ENCODE measurements at regions not wholly inside any gene's neighbourhood (a gene's known extent, or its start where the extent isn't known, plus 50 kb on each side); places are given as distances from the start of the nearest gene placed in this dataset.

DNA sequence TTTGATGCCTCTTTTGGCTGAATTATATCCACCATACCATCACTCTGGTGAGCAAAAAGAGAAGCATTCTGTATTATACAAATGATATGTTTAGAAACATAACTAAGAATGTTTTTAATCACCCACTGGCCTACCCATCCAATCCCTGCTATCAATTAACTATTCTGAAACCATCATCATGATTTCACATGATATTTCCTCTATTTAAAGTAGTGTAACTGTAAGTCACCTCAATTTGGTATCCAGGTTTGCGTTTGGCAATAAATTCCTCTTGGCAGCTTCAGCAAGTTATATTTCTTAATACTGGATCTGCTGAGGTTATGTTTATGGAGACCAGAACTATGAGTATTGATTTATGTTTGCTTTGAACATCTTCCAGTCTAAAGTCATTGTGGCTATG, 332.1 kb downstream of the UTRN start:
- Histone ChIP-seq H3K79me2 (ENCODE audit: insufficient read depth, low read length) (no peaks in the 10 kb centered on the region), H3K4me2 (ENCODE audit: insufficient read depth, low read length) (no peak overlapping the region), H3K4me3 (ENCODE audit: insufficient read depth, low read length) (no peak overlapping the region), H3K36me3 (ENCODE audit: insufficient read depth, low read length) (no peaks in the 10 kb centered on the region), H2AFZ (ENCODE audit: low read length) (no peak overlapping the region), H4K20me1 (ENCODE audit: insufficient read depth, low read length) (no peaks in the 10 kb centered on the region), H3K27ac (ENCODE audit: low read depth, low read length) (no peak overlapping the region), H3K27me3 (ENCODE audit: insufficient read depth, low read length) (no peaks in the 10 kb centered on the region), H3K4me1 (ENCODE audit: insufficient read depth, low read length) (no peaks in the 10 kb centered on the region), H3K9me3 (ENCODE audit: low read depth, low read length) (no peaks in the 10 kb centered on the region)
- TF ChIP-seq, protein P1, sequence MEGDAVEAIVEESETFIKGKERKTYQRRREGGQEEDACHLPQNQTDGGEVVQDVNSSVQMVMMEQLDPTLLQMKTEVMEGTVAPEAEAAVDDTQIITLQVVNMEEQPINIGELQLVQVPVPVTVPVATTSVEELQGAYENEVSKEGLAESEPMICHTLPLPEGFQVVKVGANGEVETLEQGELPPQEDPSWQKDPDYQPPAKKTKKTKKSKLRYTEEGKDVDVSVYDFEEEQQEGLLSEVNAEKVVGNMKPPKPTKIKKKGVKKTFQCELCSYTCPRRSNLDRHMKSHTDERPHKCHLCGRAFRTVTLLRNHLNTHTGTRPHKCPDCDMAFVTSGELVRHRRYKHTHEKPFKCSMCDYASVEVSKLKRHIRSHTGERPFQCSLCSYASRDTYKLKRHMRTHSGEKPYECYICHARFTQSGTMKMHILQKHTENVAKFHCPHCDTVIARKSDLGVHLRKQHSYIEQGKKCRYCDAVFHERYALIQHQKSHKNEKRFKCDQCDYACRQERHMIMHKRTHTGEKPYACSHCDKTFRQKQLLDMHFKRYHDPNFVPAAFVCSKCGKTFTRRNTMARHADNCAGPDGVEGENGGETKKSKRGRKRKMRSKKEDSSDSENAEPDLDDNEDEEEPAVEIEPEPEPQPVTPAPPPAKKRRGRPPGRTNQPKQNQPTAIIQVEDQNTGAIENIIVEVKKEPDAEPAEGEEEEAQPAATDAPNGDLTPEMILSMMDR (IDR thresholded peaks at IDR 0.05; ENCODE audit: extremely low read depth, low read depth, low read length) = no peak
- DNase-seq (ENCODE audit: insufficient read length, low spot score, missing footprints) = no peak

DNA sequence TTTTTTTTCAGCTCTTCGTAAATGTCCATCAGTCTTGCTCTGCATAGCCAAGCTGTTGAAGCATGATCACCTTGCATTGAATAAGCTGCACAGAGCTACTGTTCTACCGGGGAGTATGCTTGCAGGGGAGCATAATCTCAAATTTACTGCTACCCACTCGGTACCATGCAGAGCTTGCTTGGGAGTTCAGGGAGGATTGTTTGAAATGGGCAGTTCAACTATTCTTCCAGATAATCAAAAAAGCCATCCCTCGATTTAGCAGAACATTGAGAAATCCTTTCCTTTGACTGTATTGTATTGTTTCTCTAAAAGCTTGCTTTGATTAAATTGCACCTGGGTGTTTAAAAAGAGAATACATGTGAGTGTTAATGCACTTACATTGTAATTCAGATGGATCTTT, 332.6 kb downstream of the UTRN start:
- Histone ChIP-seq H2AFZ (ENCODE audit: low read length) (no peak overlapping the region), H3K27me3 (ENCODE audit: insufficient read depth, low read length) (no peaks in the 10 kb centered on the region), H3K79me2 (ENCODE audit: insufficient read depth, low read length) (no peaks in the 10 kb centered on the region), H3K36me3 (ENCODE audit: insufficient read depth, low read length) (no peaks in the 10 kb centered on the region), H3K4me3 (ENCODE audit: insufficient read depth, low read length) (no peak overlapping the region), H3K4me1 (ENCODE audit: insufficient read depth, low read length) (no peaks in the 10 kb centered on the region), H3K4me2 (ENCODE audit: insufficient read depth, low read length) (no peak overlapping the region), H4K20me1 (ENCODE audit: insufficient read depth, low read length) (no peaks in the 10 kb centered on the region), H3K27ac (ENCODE audit: low read depth, low read length) (no peak overlapping the region), H3K9me3 (ENCODE audit: low read depth, low read length) (no peaks in the 10 kb centered on the region)
- DNase-seq (ENCODE audit: insufficient read length, low spot score, missing footprints) = no peak
- TF ChIP-seq, protein P1 (IDR thresholded peaks at IDR 0.05; ENCODE audit: extremely low read depth, low read depth, low read length) = no peak

DNA sequence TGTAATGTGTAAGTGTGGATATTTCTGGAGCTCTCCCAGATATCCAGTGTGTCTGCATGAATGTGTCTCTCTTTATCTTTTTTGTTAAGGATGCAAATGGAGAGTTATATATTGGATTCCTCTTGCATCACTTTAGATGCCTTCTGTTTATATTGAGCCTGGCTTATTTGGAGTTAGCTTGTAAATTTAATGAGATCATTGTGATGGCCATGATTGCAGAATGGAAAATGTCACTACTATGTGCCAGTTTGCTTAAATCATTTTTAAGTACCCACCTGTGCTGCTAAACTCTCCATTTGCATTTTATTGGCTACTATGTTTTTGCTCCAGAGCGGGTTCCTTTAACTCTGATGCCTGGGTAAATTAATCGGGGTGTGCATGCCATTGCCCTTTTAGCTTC, 334.8 kb downstream of the UTRN start:
- no peaks in the 10 kb centered on the region for H3K27me3 ChIP-seq (ENCODE audit: insufficient read depth, low read length)
- no peaks in the 10 kb centered on the region for H3K36me3 ChIP-seq (ENCODE audit: insufficient read depth, low read length)
- H3K4me1 ChIP-seq (ENCODE audit: insufficient read depth, low read length) = no peaks in the 10 kb centered on the region
- no peak overlapping the region for H2AFZ ChIP-seq (ENCODE audit: low read length)
- H3K4me2 ChIP-seq (ENCODE audit: insufficient read depth, low read length) = no peak overlapping the region
- no peak overlapping the region for H3K4me3 ChIP-seq (ENCODE audit: insufficient read depth, low read length)
- TF ChIP-seq, protein P1 (IDR thresholded peaks at IDR 0.05; ENCODE audit: extremely low read depth, low read depth, low read length) = no peak
- H3K79me2 ChIP-seq (ENCODE audit: insufficient read depth, low read length) = no peaks in the 10 kb centered on the region
- DNase-seq (ENCODE audit: insufficient read length, low spot score, missing footprints) = no peak
- no peak overlapping the region for H3K27ac ChIP-seq (ENCODE audit: low read depth, low read length)
- no peaks in the 10 kb centered on the region for H4K20me1 ChIP-seq (ENCODE audit: insufficient read depth, low read length)
- no peaks in the 10 kb centered on the region for H3K9me3 ChIP-seq (ENCODE audit: low read depth, low read length)

DNA sequence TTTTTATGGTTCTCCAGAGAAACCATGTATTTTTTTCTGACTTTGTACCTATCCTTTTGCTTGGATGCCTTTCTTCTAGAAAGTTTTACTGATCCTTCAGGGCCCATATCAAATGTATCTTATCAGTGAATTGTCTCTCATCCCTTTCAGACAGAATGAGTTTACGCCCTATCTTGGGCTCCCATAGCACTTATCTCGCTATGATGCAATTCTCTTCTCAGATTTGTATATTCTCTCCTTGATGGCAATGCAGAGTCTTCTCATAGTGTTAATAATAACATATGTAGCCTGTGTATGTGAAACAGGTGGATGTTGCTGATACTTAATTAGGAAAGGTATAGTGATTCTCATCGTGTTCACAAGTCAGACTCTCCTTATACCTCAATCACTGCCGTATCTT, 336.2 kb downstream of the UTRN start:
- no peak overlapping the region for H2AFZ ChIP-seq (ENCODE audit: low read length)
- no peaks in the 10 kb centered on the region for H3K4me1 ChIP-seq (ENCODE audit: insufficient read depth, low read length)
- no peaks in the 10 kb centered on the region for H3K9me3 ChIP-seq (ENCODE audit: low read depth, low read length)
- no peaks in the 10 kb centered on the region for H3K27me3 ChIP-seq (ENCODE audit: insufficient read depth, low read length)
- H4K20me1 ChIP-seq (ENCODE audit: insufficient read depth, low read length) = no peaks in the 10 kb centered on the region
- TF ChIP-seq, protein P1 (IDR thresholded peaks at IDR 0.05; ENCODE audit: extremely low read depth, low read depth, low read length) = no peak
- no peak overlapping the region for H3K27ac ChIP-seq (ENCODE audit: low read depth, low read length)
- no peaks in the 10 kb centered on the region for H3K36me3 ChIP-seq (ENCODE audit: insufficient read depth, low read length)
- no peak overlapping the region for H3K4me3 ChIP-seq (ENCODE audit: insufficient read depth, low read length)
- H3K79me2 ChIP-seq (ENCODE audit: insufficient read depth, low read length) = no peaks in the 10 kb centered on the region
- H3K4me2 ChIP-seq (ENCODE audit: insufficient read depth, low read length) = no peak overlapping the region
- DNase-seq (ENCODE audit: insufficient read length, low spot score, missing footprints) = no peak

Data from osteoblast (primary cell).